Tibial nerve (tissue), 4 donors: ENCODE measurements at regions not wholly inside any gene's neighbourhood (a gene's known extent, or its start where the extent isn't known, plus 50 kb on each side); places are given as distances from the start of the nearest gene placed in this dataset.

Source experiments
- CTCF ChIP-seq, 5 experiments: fragments of 200-600 bp in 3 of 5; fragments of 450-650 bp in 2 of 5; sonication (generic) in 3 of 5; IDR thresholded peaks; one replicate each; pipeline ENCODE4 v1.5.1; 2016 to 2019; ENCODE audit warnings: antibody characterized with exemption in 5 of 5, mild to moderate bottlenecking in 3 of 5, moderate library complexity in 2 of 5
- EP300 ChIP-seq, 2 donors: sonication (generic); formaldehyde crosslinking; IDR thresholded peaks; one replicate each; pipeline ENCODE4 v1.6.1; 2017; ENCODE audit warnings: antibody characterized with exemption in 2 of 2, mild to moderate bottlenecking in 1 of 2
- POLR2A ChIP-seq, 2 donors: fragments of 450-650 bp; IDR thresholded peaks; one replicate each; pipeline ENCODE4 v1.6.1; 2017; ENCODE audit warnings: antibody characterized with exemption in 2 of 2, mild to moderate bottlenecking in 2 of 2, moderate library complexity in 2 of 2

GRCh38 chr22:22358686-22359085, 114.1 kb downstream of the VPREB1 start:
- TF ChIP-seq CTCF (IDR thresholded peaks at IDR 0.05), result no peak
- no peak for TF ChIP-seq POLR2A (IDR thresholded peaks at IDR 0.05)
- TF ChIP-seq EP300 (IDR thresholded peaks at IDR 0.05), result no peak
